Heart left ventricle (tissue), 16 donors: ENCODE measurements at regions not wholly inside any gene's neighbourhood (a gene's known extent, or its start where the extent isn't known, plus 50 kb on each side); places are given as distances from the start of the nearest gene placed in this dataset.

ENCODE experiments used
- ATAC-seq, 4 donors: fragments of 200-7000 bp; cut with Tn5 transposase; one replicate each; pipeline ENCODE4 v1.9.1; 2020 to 2022; ENCODE audit warnings: moderate library complexity in 4 of 4, mild to moderate bottlenecking in 3 of 4, moderate number of reproducible peaks in 1 of 4
- DNase-seq, 5 donors: peaks; one replicate each; pipeline ENCODE4 v3.0.0-alpha.2; 2020
- H3K27ac ChIP-seq, 12 donors: fragments of 200-600 bp; sonication (generic) in 4 of 12; one replicate each; pipeline versions ENCODE4 v1.5.0 to v1.8.0; 2016 to 2022; ENCODE audit warnings: mild to moderate bottlenecking in 2 of 12
- H3K27me3 ChIP-seq, 9 donors: fragments of 200-600 bp; sonication (generic) in 2 of 9; one replicate each; pipeline versions ENCODE4 v1.5.1 to v1.8.0; 2016 to 2022; ENCODE audit warnings: mild to moderate bottlenecking in 3 of 9
- H3K36me3 ChIP-seq, 9 donors: fragments of 200-600 bp; sonication (generic) in 2 of 9; one replicate each; pipeline versions ENCODE4 v1.5.0 to v1.8.0; 2018 to 2022; ENCODE audit warnings: mild to moderate bottlenecking in 2 of 9
- H3K4me1 ChIP-seq, 12 donors: fragments of 200-600 bp; sonication (generic) in 4 of 12; one replicate each; pipeline versions ENCODE4 v1.5.0 to v1.8.0; 2016 to 2022; ENCODE audit warnings: mild to moderate bottlenecking in 3 of 12
- H3K4me3 ChIP-seq, 12 donors: fragments of 200-600 bp; sonication (generic) in 4 of 12; one replicate each; pipeline versions ENCODE4 v1.5.0 to v1.8.0; 2017 to 2022; ENCODE audit warnings: mild to moderate bottlenecking in 9 of 12, moderate library complexity in 4 of 12
- H3K9me3 ChIP-seq, 12 donors: fragments of 200-600 bp; sonication (generic) in 4 of 12; one replicate each; pipeline versions ENCODE4 v1.5.0 to v1.8.0; 2016 to 2022; ENCODE audit warnings: mild to moderate bottlenecking in 1 of 12
- POLR2A ChIP-seq, 2 donors: fragments of 450-650 bp; IDR thresholded peaks; one replicate each; pipeline ENCODE4 v1.6.1; 2017; ENCODE audit warnings: antibody characterized with exemption in 2 of 2, mild to moderate bottlenecking in 2 of 2, moderate library complexity in 2 of 2
- WGBS, 4 donors: extraction: QIAGEN DNeasy Blood & Tissue Kit in 2 of 4; methylation state at CpG; one replicate each; pipeline versions ENCODE4 v1.1.5 to v1.1.7; 2013 to 2018; 5-methylcytosine and 5-hydroxymethylcytosine counted together
- intact Hi-C, 10 donors: fragments of 100-400 bp; cut with DNase I; formaldehyde crosslinking; loops; one replicate each; pipeline versions ENCODE4 v1.11.1 to v1.14.2; 2022
- TF ChIP-seq, protein P1 (sequence below), 12 donors: fragments of 200-600 bp; sonication (generic) in 4 of 12; IDR thresholded peaks; one replicate each; pipeline versions ENCODE4 v1.5.0 to v1.8.0; 2018 to 2022; ENCODE audit warnings: antibody characterized with exemption in 12 of 12, mild to moderate bottlenecking in 5 of 12
- donor health status: ischemic (EF 13 %, LVEDD 7.1; RV severe dilation, severe dysfunction).
- donor health status: healthy with polysubstance abuse.
- donor health status: DM: no; HTN: yes; CAD: no.
- donor health status: DM: no; HTN: no; CAD: no.
- donor health status: ischemic (EF 25% LVEDD 6.9; RV normal size, moderate dysfunction).
- donor health status: ischemic (EF 25% LVEDD 5.7; RV mildly dilated, moderate dysfunction).
- donor health status: healthy.
- donor health status: DM: yes; HTN: yes; CAD: no.
- donor health status: ischemic (EF 35%, LVEDD 5.7; RV mildly dilated, moderate dysfunction).
- donor health status: nonischemic (EF 11% LVEDD 7.7; RV severe dilation, severe dysfunction).
- donor health status: DM: yes; HTN: yes; CAD: no.
- donor health status: PGD.
- donor health status: ischemic (EF 29% LVEDD 5.4; RV normal size, mild dysfunction).
- donor health status: nonischemic (EF 23%, LVEDD 6.1; RV moderate dilation, normal function).

DNA sequence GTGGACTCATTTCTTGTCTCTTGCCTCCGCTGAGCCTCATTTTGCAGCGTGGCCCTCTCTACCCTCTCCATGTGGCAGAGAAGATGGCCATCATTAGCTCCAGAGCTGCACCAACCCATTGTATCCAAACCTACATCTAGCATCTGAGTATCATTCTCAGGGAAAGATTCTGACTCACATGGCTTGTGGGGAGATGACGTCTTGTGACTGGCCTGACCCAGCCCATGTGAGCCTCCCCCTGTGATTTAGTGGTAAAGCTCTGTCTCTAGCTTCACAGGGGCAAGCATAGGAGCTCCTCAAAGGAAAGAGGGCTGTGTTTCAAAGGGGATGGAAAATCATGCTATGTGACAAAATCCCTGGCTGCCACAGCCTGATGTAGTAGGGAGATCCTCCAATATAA, 87.4 kb upstream of the RBMS1 start:
- Histone ChIP-seq H3K36me3 (no peaks in the 10 kb centered on the region), H3K27ac (no peak overlapping the region), H3K27me3 (no peaks in the 10 kb centered on the region), H3K4me3 (no peak overlapping the region), H3K4me1 (peaks cover 0 to 54% (median 26%) of the 10 kb centered on the region in 12 donors), H3K9me3 (peaks cover 0 to 6% (median 0%) of the 10 kb centered on the region in 12 donors)
- no peak for ATAC-seq
- 97 to 98% (median 97%) methylated on average over 3 of the region's 3 CpGs for WGBS, 4 donors
- no peak for DNase-seq
- TF ChIP-seq POLR2A (IDR thresholded peaks at IDR 0.05): no peak
- TF ChIP-seq, protein P1, sequence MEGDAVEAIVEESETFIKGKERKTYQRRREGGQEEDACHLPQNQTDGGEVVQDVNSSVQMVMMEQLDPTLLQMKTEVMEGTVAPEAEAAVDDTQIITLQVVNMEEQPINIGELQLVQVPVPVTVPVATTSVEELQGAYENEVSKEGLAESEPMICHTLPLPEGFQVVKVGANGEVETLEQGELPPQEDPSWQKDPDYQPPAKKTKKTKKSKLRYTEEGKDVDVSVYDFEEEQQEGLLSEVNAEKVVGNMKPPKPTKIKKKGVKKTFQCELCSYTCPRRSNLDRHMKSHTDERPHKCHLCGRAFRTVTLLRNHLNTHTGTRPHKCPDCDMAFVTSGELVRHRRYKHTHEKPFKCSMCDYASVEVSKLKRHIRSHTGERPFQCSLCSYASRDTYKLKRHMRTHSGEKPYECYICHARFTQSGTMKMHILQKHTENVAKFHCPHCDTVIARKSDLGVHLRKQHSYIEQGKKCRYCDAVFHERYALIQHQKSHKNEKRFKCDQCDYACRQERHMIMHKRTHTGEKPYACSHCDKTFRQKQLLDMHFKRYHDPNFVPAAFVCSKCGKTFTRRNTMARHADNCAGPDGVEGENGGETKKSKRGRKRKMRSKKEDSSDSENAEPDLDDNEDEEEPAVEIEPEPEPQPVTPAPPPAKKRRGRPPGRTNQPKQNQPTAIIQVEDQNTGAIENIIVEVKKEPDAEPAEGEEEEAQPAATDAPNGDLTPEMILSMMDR (IDR thresholded peaks at IDR 0.05): no peak
- intact Hi-C loops: no loop called here

DNA sequence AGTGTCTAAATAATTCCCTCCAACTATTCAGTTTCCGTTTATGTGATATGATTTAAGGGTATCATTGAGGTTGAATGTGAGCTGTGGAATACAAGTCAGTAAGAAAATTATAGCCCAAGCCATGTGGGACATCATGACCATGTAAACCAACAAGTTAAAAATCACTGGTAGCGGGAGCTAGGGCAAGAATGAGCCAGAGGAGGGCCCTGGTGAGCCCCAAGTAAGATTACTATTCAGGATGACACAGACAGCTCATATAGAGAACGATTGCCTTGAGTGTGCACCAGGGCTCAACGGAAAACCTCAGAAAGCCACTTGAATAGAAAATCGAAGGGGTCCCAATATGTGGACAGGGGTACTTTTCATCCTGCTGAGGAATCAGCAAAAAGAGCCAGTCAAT, 87.8 kb upstream of the RBMS1 start:
- DNase-seq (no peak), ATAC-seq (no peak)
- intact Hi-C loops: no loop called here
- no peaks in the 10 kb centered on the region for H3K27me3 ChIP-seq
- TF ChIP-seq, protein P1 (IDR thresholded peaks at IDR 0.05): no peak
- no peak for TF ChIP-seq POLR2A (IDR thresholded peaks at IDR 0.05)
- peaks cover 0 to 6% (median 0%) of the 10 kb centered on the region in 12 donors for H3K9me3 ChIP-seq
- H3K4me1 ChIP-seq: peaks cover 0 to 50% (median 25%) of the 10 kb centered on the region in 12 donors
- H3K27ac ChIP-seq: no peak overlapping the region
- no peak overlapping the region for H3K4me3 ChIP-seq
- 79 to 85% (median 83%) methylated on average over 5 of the region's 5 CpGs for WGBS, 4 donors
- H3K36me3 ChIP-seq: no peaks in the 10 kb centered on the region

DNA sequence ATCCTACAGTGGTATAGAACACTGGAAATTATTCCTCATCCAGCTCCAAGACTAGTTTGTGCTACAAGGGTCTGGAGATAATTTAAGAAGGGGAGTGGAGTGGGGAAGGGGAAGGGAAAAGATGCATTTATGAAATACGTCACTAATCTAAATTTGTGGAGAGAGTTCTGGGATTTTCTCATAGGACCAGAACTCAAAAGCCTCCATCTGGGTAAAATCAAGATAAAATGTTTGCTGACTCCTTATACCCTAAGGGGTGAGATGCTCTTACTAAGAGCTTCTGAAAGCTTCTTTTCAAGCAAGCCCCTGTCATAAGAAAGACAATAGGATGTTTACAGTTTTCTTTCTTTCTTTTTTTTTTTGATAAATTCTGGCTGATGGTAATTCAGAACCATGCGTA, 88.5 kb upstream of the RBMS1 start:
- peaks cover 0 to 6% (median 0%) of the 10 kb centered on the region in 12 donors for H3K9me3 ChIP-seq
- DNase-seq (no peak), ATAC-seq (no peak)
- peak overlapping the region in 2 of 12 donors; percentile 65 to 70 for H3K27ac ChIP-seq
- H3K4me1 ChIP-seq: peaks cover 0 to 43% (median 25%) of the 10 kb centered on the region in 12 donors
- H3K27me3 ChIP-seq: no peaks in the 10 kb centered on the region
- H3K36me3 ChIP-seq: no peaks in the 10 kb centered on the region
- TF ChIP-seq, protein P1 (IDR thresholded peaks at IDR 0.05): no peak
- TF ChIP-seq POLR2A (IDR thresholded peaks at IDR 0.05): no peak
- WGBS, 4 donors: 80 to 84% (median 81%) methylated on average over 2 of the region's 2 CpGs
- intact Hi-C loops: no loop called here
- H3K4me3 ChIP-seq: no peak overlapping the region

DNA sequence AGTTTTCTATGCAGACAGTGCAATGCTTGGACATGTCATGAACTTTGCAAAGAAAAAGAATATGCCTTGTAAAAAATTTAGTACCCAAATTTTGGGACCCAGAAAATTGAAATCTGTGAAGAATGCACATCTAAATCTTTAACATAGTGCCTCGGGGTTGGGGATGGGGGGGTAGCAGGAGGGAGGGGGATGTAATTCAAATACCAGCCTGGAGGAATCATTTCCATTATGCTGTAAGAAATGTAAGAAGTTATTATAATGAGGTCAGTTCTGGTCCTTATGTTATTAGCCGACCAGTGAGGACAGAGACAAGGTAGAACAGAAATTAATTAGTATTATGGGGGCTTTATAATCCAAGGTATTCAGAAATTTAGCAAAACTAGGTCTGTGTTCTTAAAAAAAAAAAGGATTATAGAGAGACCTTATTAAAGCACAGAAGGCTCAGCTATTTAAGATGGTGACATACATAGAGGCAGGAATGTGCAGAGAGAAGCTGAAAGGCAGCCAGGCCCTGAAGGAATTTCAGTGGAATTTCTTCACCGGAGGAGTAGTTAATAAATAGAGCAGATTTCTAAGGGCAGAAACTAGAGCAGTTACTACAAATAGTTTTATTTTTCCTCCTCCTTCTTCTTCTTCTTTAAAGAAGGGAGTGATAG, 89.0 kb upstream of the RBMS1 start:
- 37 to 40% (median 39%) methylated on average over 3 of the region's 3 CpGs for WGBS, 4 donors
- Histone ChIP-seq H3K9me3 (peaks cover 0 to 6% (median 0%) of the 10 kb centered on the region in 12 donors), H3K27me3 (no peaks in the 10 kb centered on the region), H3K4me1 (peaks cover 0 to 41% (median 25%) of the 10 kb centered on the region in 12 donors), H3K4me3 (no peak overlapping the region), H3K27ac (peak overlapping the region in 11 of 12 donors; percentile 7 to 78 (median 65)), H3K36me3 (no peaks in the 10 kb centered on the region)
- TF ChIP-seq POLR2A (IDR thresholded peaks at IDR 0.05): no peak
- TF ChIP-seq, protein P1 (IDR thresholded peaks at IDR 0.05): no peak
- peak; percentile 33 to 55 (median 46) for ATAC-seq
- intact Hi-C loops: no loop called here
- no peak for DNase-seq
